KMS-11 (cell line): ENCODE measurements at regions not wholly inside any gene's neighbourhood (a gene's known extent, or its start where the extent isn't known, plus 50 kb on each side); places are given as distances from the start of the nearest gene placed in this dataset.

Source experiments
- H2AFZ ChIP-seq: fragments of 200-600 bp; sonication (generic); 2 replicates; pipeline ENCODE4 v1.6.1; 2016; ENCODE audit warnings: antibody characterized with exemption, mixed run types, low read depth
- H3K27ac ChIP-seq: fragments of 200-600 bp; sonication (generic); 2 replicates; pipeline ENCODE4 v1.6.1; 2016; ENCODE audit warnings: mild to moderate bottlenecking, mixed run types
- H3K27me3 ChIP-seq: fragments of 200-600 bp; sonication (generic); 2 replicates; pipeline ENCODE4 v1.6.1; 2017; ENCODE audit warnings: mild to moderate bottlenecking, low read depth, mixed run types, moderate library complexity; ENCODE audit not compliant: insufficient read depth
- H3K36me3 ChIP-seq: fragments of 200-600 bp; sonication (generic); 2 replicates; pipeline ENCODE4 v1.6.1; 2017; ENCODE audit warnings: mild to moderate bottlenecking, mixed run types; ENCODE audit not compliant: insufficient read depth
- H3K4me1 ChIP-seq: fragments of 200-600 bp; sonication (generic); 2 replicates; pipeline ENCODE4 v1.6.1; 2016; ENCODE audit warnings: mild to moderate bottlenecking, low read depth, mixed run types; ENCODE audit not compliant: poor library complexity, severe bottlenecking
- H3K4me2 ChIP-seq: fragments of 200-600 bp; sonication (generic); 2 replicates; pipeline ENCODE4 v1.7.0; 2016; ENCODE audit warnings: mild to moderate bottlenecking, mixed run types
- H3K4me3 ChIP-seq: fragments of 200-600 bp; sonication (generic); IDR thresholded peaks from 2 replicates; pipeline ENCODE4 v1.6.1; 2017; ENCODE audit warnings: low read depth, low read length, mixed read lengths; ENCODE audit not compliant: insufficient read depth
- H3K79me2 ChIP-seq: fragments of 200-600 bp; sonication (generic); 2 replicates; pipeline ENCODE4 v1.6.1; 2016; ENCODE audit warnings: low read depth, mixed run types; ENCODE audit not compliant: insufficient read depth
- H3K9ac ChIP-seq: fragments of 200-600 bp; sonication (generic); 2 replicates; pipeline ENCODE4 v1.6.1; 2016; ENCODE audit warnings: mild to moderate bottlenecking, mixed run types
- H4K20me1 ChIP-seq: fragments of 200-600 bp; sonication (generic); 2 replicates; pipeline ENCODE4 v1.6.1; 2016; ENCODE audit warnings: mild to moderate bottlenecking, mixed run types; ENCODE audit not compliant: insufficient read depth
- CTCF ChIP-seq: fragments of 200-600 bp; sonication (generic); conservative IDR thresholded peaks from 2 replicates; pipeline ENCODE4 v1.6.1; 2017; ENCODE audit warnings: low read depth, mild to moderate bottlenecking, antibody characterized with exemption, low read length, moderate library complexity, mixed read lengths

- no peak overlapping the region for H3K4me3 ChIP-seq
- no peaks in the 10 kb centered on the region for H3K36me3 ChIP-seq
- H3K9ac ChIP-seq: no peak overlapping the region
- H2AFZ ChIP-seq: no peak overlapping the region
- no peaks in the 10 kb centered on the region for H3K4me1 ChIP-seq
- H3K27ac ChIP-seq: no peak overlapping the region
- no peaks in the 10 kb centered on the region for H3K79me2 ChIP-seq
- TF ChIP-seq CTCF: no peak
- H3K27me3 ChIP-seq: no peaks in the 10 kb centered on the region
- no peaks in the 10 kb centered on the region for H4K20me1 ChIP-seq
- H3K4me2 ChIP-seq: no peak overlapping the region
Measured at GRCh38 chr3:105166893-105167292, 199.8 kb upstream of the ALCAM start.

GRCh38 chr3:105170423-105170822 lies 196.3 kb upstream of the ALCAM start:
- no peaks in the 10 kb centered on the region for H3K4me1 ChIP-seq
- no peaks in the 10 kb centered on the region for H3K36me3 ChIP-seq
- no peak overlapping the region for H3K9ac ChIP-seq
- no peak overlapping the region for H2AFZ ChIP-seq
- no peaks in the 10 kb centered on the region for H4K20me1 ChIP-seq
- H3K4me3 ChIP-seq: no peak overlapping the region
- H3K27ac ChIP-seq: no peak overlapping the region
- no peaks in the 10 kb centered on the region for H3K79me2 ChIP-seq
- H3K4me2 ChIP-seq: no peak overlapping the region
- H3K27me3 ChIP-seq: no peaks in the 10 kb centered on the region
- no peak for TF ChIP-seq CTCF

GRCh38 chr3:105174017-105174615 lies 192.6 kb upstream of the ALCAM start:
- no peaks in the 10 kb centered on the region for H3K4me1 ChIP-seq
- H3K27me3 ChIP-seq: no peaks in the 10 kb centered on the region
- no peaks in the 10 kb centered on the region for H3K79me2 ChIP-seq
- no peak overlapping the region for H3K4me3 ChIP-seq
- H3K4me2 ChIP-seq: no peak overlapping the region
- no peak overlapping the region for H3K27ac ChIP-seq
- no peaks in the 10 kb centered on the region for H3K36me3 ChIP-seq
- H2AFZ ChIP-seq: no peak overlapping the region
- no peak overlapping the region for H3K9ac ChIP-seq
- no peak for TF ChIP-seq CTCF
- H4K20me1 ChIP-seq: no peaks in the 10 kb centered on the region

- no peaks in the 10 kb centered on the region for H3K79me2 ChIP-seq
- no peak overlapping the region for H3K4me2 ChIP-seq
- no peak overlapping the region for H3K27ac ChIP-seq
- H3K4me3 ChIP-seq: no peak overlapping the region
- H4K20me1 ChIP-seq: no peaks in the 10 kb centered on the region
- no peaks in the 10 kb centered on the region for H3K4me1 ChIP-seq
- no peak for TF ChIP-seq CTCF
- no peaks in the 10 kb centered on the region for H3K36me3 ChIP-seq
- H3K9ac ChIP-seq: no peak overlapping the region
- no peaks in the 10 kb centered on the region for H3K27me3 ChIP-seq
- no peak overlapping the region for H2AFZ ChIP-seq
Measured at GRCh38 chr3:105177576-105177975, 189.1 kb upstream of the ALCAM start.
